AG04450 (cell line): ENCODE measurements at regions not wholly inside any gene's neighbourhood (a gene's known extent, or its start where the extent isn't known, plus 50 kb on each side); places are given as distances from the start of the nearest gene placed in this dataset.
"Not testable (repeated sequence)": the region's sequence is repeated elsewhere in the genome, so short reads cannot be mapped to it uniquely, and the experiment has no call there.

Experiments used
- CTCF ChIA-PET: fragments of 300-600, 350-600 bp; formaldehyde crosslinking; extraction: SDS; loops from one replicate; lab custom pipeline; 2022; ENCODE audit warnings: antibody characterized with exemption, inconsistent platforms; lab: Charles Lee
- POLR2A ChIA-PET: fragments of 350-600 bp; formaldehyde crosslinking; extraction: SDS; loops from one replicate; lab custom pipeline; 2021; ENCODE audit warnings: antibody characterized with exemption, inconsistent platforms; lab: Yijun Ruan, JAX
- DNase-seq: peaks from one replicate; pipeline ENCODE4 v3.0.0-alpha.2; 2011; ENCODE audit warnings: low read depth, low spot score
- H3K27ac ChIP-seq: one replicate; pipeline ENCODE4 v1.5.1; 2012; ENCODE audit warnings: low read depth, low read length, control low read depth
- H3K27me3 ChIP-seq: one replicate; pipeline ENCODE4 v1.6.0; 2012; ENCODE audit warnings: low read length; ENCODE audit not compliant: control insufficient read depth, insufficient read depth
- H3K4me3 ChIP-seq: 2 replicates; pipeline ENCODE4 v1.5.1; 2011; ENCODE audit warnings: mild to moderate bottlenecking, low read depth, low read length, control low read depth
- H3K9me3 ChIP-seq: 2 replicates; pipeline ENCODE4 v1.5.1; 2012; ENCODE audit warnings: low read length; ENCODE audit not compliant: control insufficient read depth, insufficient read depth
- CTCF ChIP-seq: IDR thresholded peaks from 2 replicates; pipeline ENCODE4 v1.5.1; 2011; ENCODE audit warnings: low read depth, low read length, control low read depth, inconsistent platforms

DNA sequence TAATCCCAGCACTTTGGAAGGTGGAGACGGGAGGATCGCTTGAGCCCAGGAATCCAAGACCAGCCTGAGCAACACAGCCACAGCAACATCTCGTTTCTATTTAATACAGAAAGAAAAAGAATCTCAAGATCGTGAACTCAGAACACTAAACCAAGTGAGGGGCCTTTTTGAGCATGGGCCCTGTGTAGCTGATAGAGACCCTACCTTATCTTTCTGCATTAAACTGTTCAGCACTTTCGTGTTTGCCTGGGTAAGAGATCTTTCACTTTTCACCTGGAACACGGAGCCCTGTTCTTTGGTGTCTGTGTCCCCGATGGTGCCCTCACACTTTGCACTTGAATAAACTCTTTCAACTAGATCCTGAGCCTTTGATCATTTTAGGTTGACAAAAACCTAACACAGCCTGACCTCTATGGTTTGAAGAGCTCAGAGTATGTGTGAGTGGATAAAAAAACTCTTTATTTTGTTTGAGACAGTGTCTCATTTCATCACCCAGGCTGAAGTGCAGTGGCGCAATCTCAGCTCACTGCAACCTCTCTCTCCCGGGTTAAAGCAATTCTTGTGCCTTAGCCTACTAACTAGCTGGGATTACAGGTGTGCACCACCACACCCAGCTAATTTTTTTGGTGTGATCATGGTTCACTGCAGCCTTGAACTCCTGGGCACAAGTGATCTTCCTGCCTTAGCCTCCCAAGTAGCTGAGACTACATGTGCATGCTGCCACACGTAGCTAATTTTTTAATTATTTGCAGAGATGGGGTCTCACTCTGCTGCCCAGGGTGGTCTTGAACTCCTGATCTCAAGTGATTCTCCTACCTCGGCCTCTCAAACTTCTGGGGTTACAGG lies 83.8 kb upstream of the GRIN2A start:
- Histone ChIP-seq H3K4me3 (no peak overlapping the region), H3K27ac (no peak overlapping the region), H3K9me3 (peaks cover 5% of the 10 kb centered on the region), H3K27me3 (no peaks in the 10 kb centered on the region)
- no peak for TF ChIP-seq CTCF
- POLR2A ChIA-PET, result no interaction called here
- CTCF ChIA-PET, result no interaction called here
- DNase-seq, result no peak

- Histone ChIP-seq H3K9me3 (peaks cover 5% of the 10 kb centered on the region), H3K27me3 (no peaks in the 10 kb centered on the region), H3K27ac (no peak overlapping the region), H3K4me3 (no peak overlapping the region)
- CTCF ChIA-PET, result no interaction called here
- POLR2A ChIA-PET, result no interaction called here
- TF ChIP-seq CTCF, result no peak
- no peak for DNase-seq
These were observed 84.6 kb upstream of the GRIN2A start for GRCh38 chr16:10266809-10267208.

DNA sequence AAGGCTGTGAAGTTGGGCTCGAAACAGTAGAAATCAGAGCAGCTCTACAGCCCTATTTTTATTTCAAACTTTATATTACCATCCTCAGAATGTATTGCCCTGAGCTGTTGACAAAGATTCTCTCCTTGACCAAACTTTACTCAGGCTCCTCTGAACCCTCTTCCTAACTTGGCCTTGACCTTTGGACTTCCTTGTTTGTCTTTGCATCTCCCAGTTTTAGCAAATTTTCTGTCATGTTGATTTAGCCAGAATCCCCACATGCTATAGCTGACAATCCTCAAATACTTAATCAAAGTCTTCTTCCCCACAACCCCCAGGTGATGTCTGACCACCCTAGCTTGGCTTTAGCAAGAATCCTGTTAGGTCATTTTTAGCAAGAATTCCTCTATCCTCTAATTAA lies 87.4 kb upstream of the GRIN2A start:
- POLR2A ChIA-PET, result no interaction called here
- no peak for TF ChIP-seq CTCF
- CTCF ChIA-PET, result no interaction called here

DNA sequence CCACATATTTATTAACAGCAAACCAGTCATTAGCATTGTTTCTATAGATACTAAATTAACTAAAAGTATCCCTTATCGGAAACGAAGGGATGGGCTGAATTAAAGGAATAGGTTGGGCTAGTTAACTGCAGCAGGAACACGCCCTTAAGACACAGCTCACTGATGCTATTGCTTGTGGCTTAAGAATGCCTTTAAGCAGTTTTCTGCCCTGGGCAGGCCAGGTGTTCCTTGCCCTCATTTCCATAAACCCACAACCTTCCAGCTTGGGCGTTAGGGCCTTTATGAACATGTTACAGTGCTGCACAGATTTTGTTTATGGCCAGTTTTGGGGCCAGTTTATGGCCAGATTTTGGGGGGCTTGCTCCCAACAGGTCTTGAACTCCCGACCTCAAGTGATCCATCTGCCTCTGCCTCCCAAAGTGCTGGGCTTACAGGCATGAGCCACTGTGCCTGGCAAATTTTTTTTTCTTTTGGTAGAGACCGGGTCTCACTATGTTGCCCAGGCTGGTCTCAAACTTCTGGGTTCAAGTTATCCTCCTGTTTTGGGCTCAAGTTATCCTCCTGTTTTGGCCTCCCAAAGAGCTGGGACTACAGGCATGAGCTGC lies 90.1 kb upstream of the GRIN2A start:
- POLR2A ChIA-PET, result interaction anchor here (0.7 kb wide), 1 partner anchor 308 kb away, joined by 3 read pairs; the partner anchor contains the start of gene EMP2
- H3K27ac ChIP-seq, DNase-seq, H3K4me3 ChIP-seq, CTCF ChIA-PET, H3K27me3 ChIP-seq: not testable (repeated sequence)
- peaks cover 12% of the 10 kb centered on the region for H3K9me3 ChIP-seq

More for the DNA sequence above, 87.4 kb upstream of the GRIN2A start:
- no peak for DNase-seq
- no peak overlapping the region for H3K27ac ChIP-seq
- peaks cover 8% of the 10 kb centered on the region for H3K9me3 ChIP-seq
- no peak overlapping the region for H3K4me3 ChIP-seq
- no peaks in the 10 kb centered on the region for H3K27me3 ChIP-seq

GRCh38 chr16:10275214-10275996 lies 93.2 kb upstream of the GRIN2A start:
- H3K27me3 ChIP-seq, H3K27ac ChIP-seq, CTCF ChIA-PET, H3K4me3 ChIP-seq, POLR2A ChIA-PET, DNase-seq: not testable (repeated sequence)
- peaks cover 25% of the 10 kb centered on the region for H3K9me3 ChIP-seq
